H9 (cell line): ENCODE measurements at regions not wholly inside any gene's neighbourhood (a gene's known extent, or its start where the extent isn't known, plus 50 kb on each side); places are given as distances from the start of the nearest gene placed in this dataset.

Experiments
- DNase-seq: peaks from one replicate; pipeline ENCODE4 v3.0.0-alpha.2; 2017
- H2AFZ ChIP-seq: one replicate; pipeline ENCODE4 v1.6.1; 2013; ENCODE audit warnings: mild to moderate bottlenecking, low read length, control low read depth, moderate library complexity
- H2AK5ac ChIP-seq: 2 replicates; pipeline ENCODE4 v1.6.1; 2013; ENCODE audit warnings: low read length, control low read depth, mixed read lengths; ENCODE audit not compliant: insufficient read length
- H2BK120ac ChIP-seq: one replicate; pipeline ENCODE4 v1.6.1; 2013; ENCODE audit warnings: low read depth, mild to moderate bottlenecking, low read length, control low read depth, inconsistent platforms; ENCODE audit not compliant: poor library complexity, severe bottlenecking
- H2BK12ac ChIP-seq: 2 replicates; pipeline ENCODE4 v1.6.1; 2013; ENCODE audit warnings: low read length, control low read depth, mixed read lengths, low read depth; ENCODE audit not compliant: insufficient read length
- H2BK15ac ChIP-seq: 2 replicates; pipeline ENCODE4 v1.6.1; 2013; ENCODE audit warnings: low read depth, low read length, control low read depth
- H2BK20ac ChIP-seq: one replicate; pipeline ENCODE4 v1.6.1; 2013; ENCODE audit warnings: low read depth, mild to moderate bottlenecking, low read length, control low read depth, inconsistent platforms; ENCODE audit not compliant: poor library complexity, severe bottlenecking
- H2BK5ac ChIP-seq: 2 replicates; pipeline ENCODE4 v1.6.1; 2013; ENCODE audit warnings: low read length, control low read depth, mixed read lengths; ENCODE audit not compliant: insufficient read length
- H3K14ac ChIP-seq: 2 replicates; pipeline ENCODE4 v1.6.1; 2013; ENCODE audit warnings: low read length, control low read depth; ENCODE audit not compliant: insufficient read depth
- H3K18ac ChIP-seq: 2 replicates; pipeline ENCODE4 v1.6.1; 2013; ENCODE audit warnings: low read depth, mild to moderate bottlenecking, mixed read lengths, low read length, control low read depth; ENCODE audit not compliant: insufficient read length
- H3K23ac ChIP-seq: 2 replicates; pipeline ENCODE4 v1.6.1; 2013; ENCODE audit warnings: low read length, control low read depth, mixed read lengths, low read depth; ENCODE audit not compliant: insufficient read length
- H3K23me2 ChIP-seq: 2 replicates; pipeline ENCODE4 v1.6.1; 2013; ENCODE audit warnings: low read depth, mild to moderate bottlenecking, mixed read lengths, low read length, control low read depth; ENCODE audit not compliant: insufficient read length, poor library complexity, severe bottlenecking
- H3K27ac ChIP-seq: 2 replicates; pipeline ENCODE4 v1.5.1; 2013; ENCODE audit warnings: low read length, control low read depth, mixed read lengths, low read depth; ENCODE audit not compliant: insufficient read length
- H3K27me3 ChIP-seq: 2 replicates; pipeline ENCODE4 v1.6.1; 2013; ENCODE audit warnings: low read length, control low read depth, inconsistent platforms; ENCODE audit not compliant: insufficient read depth
- H3K4ac ChIP-seq: 2 replicates; pipeline ENCODE4 v1.6.1; 2013; ENCODE audit warnings: low read depth, mild to moderate bottlenecking, control low read depth, inconsistent platforms, low read length, moderate library complexity
- H3K4me1 ChIP-seq: 2 replicates; pipeline ENCODE4 v1.6.1; 2013; ENCODE audit warnings: low read length, control low read depth, inconsistent platforms; ENCODE audit not compliant: insufficient read depth
- H3K4me2 ChIP-seq: 2 replicates; pipeline ENCODE4 v1.6.1; 2013; ENCODE audit warnings: low read length, control low read depth, mixed read lengths; ENCODE audit not compliant: insufficient read length, insufficient read depth
- H3K56ac ChIP-seq: 2 replicates; pipeline ENCODE4 v1.6.1; 2013; ENCODE audit warnings: low read depth, mild to moderate bottlenecking, mixed read lengths, low read length, control low read depth; ENCODE audit not compliant: insufficient read length
- H3K79me1 ChIP-seq: 2 replicates; pipeline ENCODE4 v1.6.1; 2013; ENCODE audit warnings: low read depth, mild to moderate bottlenecking, moderate library complexity, low read length, control low read depth, inconsistent platforms; ENCODE audit not compliant: insufficient read depth, poor library complexity, severe bottlenecking
- H3K79me2 ChIP-seq: 2 replicates; pipeline ENCODE4 v1.6.1; 2013; ENCODE audit warnings: low read length, control low read depth, inconsistent platforms; ENCODE audit not compliant: insufficient read depth
- H3K9ac ChIP-seq: 2 replicates; pipeline ENCODE4 v1.6.1; 2013; ENCODE audit warnings: low read length, control low read depth, mixed read lengths; ENCODE audit not compliant: insufficient read length; ENCODE audit errors: extremely low read depth
- H3K9me3 ChIP-seq: one replicate; pipeline ENCODE4 v1.6.1; 2013; ENCODE audit warnings: low read depth, low read length, inconsistent platforms; ENCODE audit not compliant: control insufficient read depth
- H3T11ph ChIP-seq: one replicate; pipeline ENCODE4 v1.6.1; 2013; ENCODE audit warnings: mild to moderate bottlenecking, low read length, control low read depth, inconsistent platforms
- H4K20me1 ChIP-seq: one replicate; pipeline ENCODE4 v1.6.1; 2013; ENCODE audit not compliant: control insufficient read depth, insufficient read length, insufficient read depth
- H4K5ac ChIP-seq: 2 replicates; pipeline ENCODE4 v1.6.1; 2013; ENCODE audit warnings: low read depth, mild to moderate bottlenecking, mixed read lengths, low read length, control low read depth; ENCODE audit not compliant: insufficient read length
- H4K8ac ChIP-seq: replicated peaks from 2 replicates; pipeline ENCODE4 v1.6.1; 2013; ENCODE audit warnings: low read length, control low read depth, mixed read lengths, low read depth; ENCODE audit not compliant: insufficient read length
- H4K91ac ChIP-seq: 2 replicates; pipeline ENCODE4 v1.6.1; 2013; ENCODE audit warnings: low read depth, mild to moderate bottlenecking, moderate library complexity, mixed read lengths, low read length, control low read depth; ENCODE audit not compliant: insufficient read length
- H3K27ac Mint-ChIP-seq, 3 experiments: 2 replicates in 2 of 3; 3 replicates in 1 of 3; pipeline ENCODE4 v1.8.0; 2020 to 2021; ENCODE audit warnings: mixed read lengths in 3 of 3, mild to moderate bottlenecking in 1 of 3, moderate library complexity in 1 of 3
- H3K27me3 Mint-ChIP-seq: 2 replicates; pipeline ENCODE4 v1.8.0; 2021; ENCODE audit warnings: low read depth, mild to moderate bottlenecking, moderate library complexity, mixed read lengths
- H3K36me3 Mint-ChIP-seq, 3 experiments: 2 replicates in 2 of 3; 3 replicates in 1 of 3; pipeline ENCODE4 v1.8.0; 2020 to 2021; ENCODE audit warnings: low read depth in 3 of 3, mixed read lengths in 3 of 3; ENCODE audit not compliant: insufficient read depth in 1 of 3
- H3K4me1 Mint-ChIP-seq, 2 experiments: 2 replicates each; pipeline ENCODE4 v1.8.0; 2020; ENCODE audit warnings: mixed read lengths in 2 of 2
- H3K4me3 Mint-ChIP-seq, 2 experiments: 2 replicates in 1 of 2; 3 replicates in 1 of 2; pipeline ENCODE4 v1.8.0; 2020 to 2021; ENCODE audit warnings: mild to moderate bottlenecking in 2 of 2, mixed read lengths in 2 of 2, moderate library complexity in 1 of 2
- H3K9me3 Mint-ChIP-seq, 2 experiments: 2 replicates in 1 of 2; 3 replicates in 1 of 2; pipeline ENCODE4 v1.8.0; 2020; ENCODE audit warnings: mild to moderate bottlenecking in 2 of 2, mixed read lengths in 2 of 2, moderate library complexity in 1 of 2
- CTCF ChIP-seq: fragments of 200-600 bp; sonication (generic); conservative IDR thresholded peaks from 3 replicates; pipeline ENCODE4 v1.8.0; 2021; ENCODE audit warnings: antibody characterized with exemption, mild to moderate bottlenecking
- WGBS: extraction: QIAGEN DNeasy Blood & Tissue Kit; methylation state at CpG from one replicate; pipeline ENCODE4 v1.1.7; 2013; ENCODE audit warnings: missing lambda C conversion rate, low lambda C conversion rate, mixed read lengths; ENCODE audit not compliant: insufficient read length; ENCODE audit errors: extremely low coverage; 5-methylcytosine and 5-hydroxymethylcytosine counted together

- H3K4ac ChIP-seq, result no peak overlapping the region
- Mint-ChIP-seq H3K9me3 (no peaks in the 10 kb centered on the region), H3K36me3 (no peaks in the 10 kb centered on the region), H3K27me3 (no peaks in the 10 kb centered on the region), H3K4me3 (no peak overlapping the region), H3K4me1 (peaks cover 6 to 10% of the 10 kb centered on the region in 2 experiments), H3K27ac (no peak overlapping the region)
- H3K23ac ChIP-seq, result no peak overlapping the region
- no peak overlapping the region for H4K91ac ChIP-seq
- H3K9ac ChIP-seq, result no peak overlapping the region
- H4K5ac ChIP-seq, result no peak overlapping the region
- H3K14ac ChIP-seq, result no peak overlapping the region
- no peaks in the 10 kb centered on the region for H3K23me2 ChIP-seq
- no peak overlapping the region for H2BK15ac ChIP-seq
- H3K27ac ChIP-seq, result no peak overlapping the region
- H4K8ac ChIP-seq, result no peak overlapping the region
- H3K79me1 ChIP-seq, result no peaks in the 10 kb centered on the region
- no peak overlapping the region for H2BK12ac ChIP-seq
- no peaks in the 10 kb centered on the region for H3K27me3 ChIP-seq
- H2BK5ac ChIP-seq, result no peak overlapping the region
- no peak overlapping the region for H2AFZ ChIP-seq
- no peak overlapping the region for H3K56ac ChIP-seq
- H3K4me1 ChIP-seq, result no peaks in the 10 kb centered on the region; the same call in 1 of the 2 replicates
- no peak overlapping the region for H3T11ph ChIP-seq
- H2BK20ac ChIP-seq, result no peak overlapping the region
- no peaks in the 10 kb centered on the region for H3K9me3 ChIP-seq
- H2AK5ac ChIP-seq, result no peak overlapping the region
- no CpG with 5 or more reads among the region's 2 CpGs for WGBS
- no peaks in the 10 kb centered on the region for H4K20me1 ChIP-seq
- H2BK120ac ChIP-seq, result no peak overlapping the region
- no peak for DNase-seq
- H3K79me2 ChIP-seq, result no peaks in the 10 kb centered on the region
- H3K4me2 ChIP-seq, result no peak overlapping the region
- H3K18ac ChIP-seq, result no peak overlapping the region
- TF ChIP-seq CTCF, result peak; percentile 18; the same call in 1 of the 3 replicates
Measured at GRCh38 chr11:28470180-28470579, 362.0 kb downstream of the METTL15 start.
